AG09309 (cell line): ENCODE measurements at regions not wholly inside any gene's neighbourhood (a gene's known extent, or its start where the extent isn't known, plus 50 kb on each side); places are given as distances from the start of the nearest gene placed in this dataset.

Experiments used
- DNase-seq: peaks from one replicate; pipeline ENCODE4 v3.0.0-alpha.2; 2010; ENCODE audit warnings: low read depth
- H3K4me3 ChIP-seq: 2 replicates; pipeline ENCODE4 v1.5.1; 2011; ENCODE audit warnings: mild to moderate bottlenecking, low read depth, low read length, moderate library complexity; ENCODE audit not compliant: control insufficient read depth
- TF ChIP-seq, protein P1 (sequence below): IDR thresholded peaks from 2 replicates; pipeline ENCODE4 v1.5.1; 2011; ENCODE audit warnings: mild to moderate bottlenecking, low read depth, low read length, inconsistent platforms; ENCODE audit not compliant: insufficient read depth, control insufficient read depth; ENCODE audit errors: missing control alignments

DNA sequence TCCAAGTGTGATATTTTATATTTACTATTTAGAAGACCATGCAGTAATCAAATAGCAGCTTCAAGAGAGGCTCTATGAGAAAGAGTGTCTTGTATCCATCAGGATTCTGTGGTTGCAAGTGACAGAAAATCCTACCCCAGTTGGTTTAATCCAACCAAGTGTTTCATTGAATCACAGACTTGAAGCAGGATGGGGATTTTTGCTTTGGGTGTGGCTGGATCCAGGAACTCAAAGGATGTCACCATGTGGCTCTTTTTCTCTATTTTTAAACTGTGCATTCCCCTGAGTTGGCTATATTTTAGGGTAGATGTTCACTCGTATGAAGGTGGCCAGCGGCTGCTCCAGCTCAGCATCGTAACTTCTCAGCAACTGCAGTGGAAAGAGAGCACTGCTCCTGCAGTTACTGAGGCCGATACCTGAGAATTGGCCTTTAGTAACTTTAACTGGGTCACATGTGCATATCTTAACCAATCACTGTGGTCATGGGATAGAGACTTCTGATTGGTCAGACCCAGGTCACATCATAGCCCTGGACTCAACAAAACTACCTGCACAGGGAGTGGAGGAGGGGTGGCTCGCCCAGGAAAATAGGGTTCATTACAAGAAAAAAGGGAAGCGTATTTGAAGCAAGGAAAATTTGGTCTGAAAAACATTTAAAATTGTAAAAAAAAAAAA, 396.1 kb upstream of the SULF2 start:
- H3K4me3 ChIP-seq: no peak overlapping the region
- DNase-seq: no peak
- TF ChIP-seq, protein P1, sequence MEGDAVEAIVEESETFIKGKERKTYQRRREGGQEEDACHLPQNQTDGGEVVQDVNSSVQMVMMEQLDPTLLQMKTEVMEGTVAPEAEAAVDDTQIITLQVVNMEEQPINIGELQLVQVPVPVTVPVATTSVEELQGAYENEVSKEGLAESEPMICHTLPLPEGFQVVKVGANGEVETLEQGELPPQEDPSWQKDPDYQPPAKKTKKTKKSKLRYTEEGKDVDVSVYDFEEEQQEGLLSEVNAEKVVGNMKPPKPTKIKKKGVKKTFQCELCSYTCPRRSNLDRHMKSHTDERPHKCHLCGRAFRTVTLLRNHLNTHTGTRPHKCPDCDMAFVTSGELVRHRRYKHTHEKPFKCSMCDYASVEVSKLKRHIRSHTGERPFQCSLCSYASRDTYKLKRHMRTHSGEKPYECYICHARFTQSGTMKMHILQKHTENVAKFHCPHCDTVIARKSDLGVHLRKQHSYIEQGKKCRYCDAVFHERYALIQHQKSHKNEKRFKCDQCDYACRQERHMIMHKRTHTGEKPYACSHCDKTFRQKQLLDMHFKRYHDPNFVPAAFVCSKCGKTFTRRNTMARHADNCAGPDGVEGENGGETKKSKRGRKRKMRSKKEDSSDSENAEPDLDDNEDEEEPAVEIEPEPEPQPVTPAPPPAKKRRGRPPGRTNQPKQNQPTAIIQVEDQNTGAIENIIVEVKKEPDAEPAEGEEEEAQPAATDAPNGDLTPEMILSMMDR: no peak

DNA sequence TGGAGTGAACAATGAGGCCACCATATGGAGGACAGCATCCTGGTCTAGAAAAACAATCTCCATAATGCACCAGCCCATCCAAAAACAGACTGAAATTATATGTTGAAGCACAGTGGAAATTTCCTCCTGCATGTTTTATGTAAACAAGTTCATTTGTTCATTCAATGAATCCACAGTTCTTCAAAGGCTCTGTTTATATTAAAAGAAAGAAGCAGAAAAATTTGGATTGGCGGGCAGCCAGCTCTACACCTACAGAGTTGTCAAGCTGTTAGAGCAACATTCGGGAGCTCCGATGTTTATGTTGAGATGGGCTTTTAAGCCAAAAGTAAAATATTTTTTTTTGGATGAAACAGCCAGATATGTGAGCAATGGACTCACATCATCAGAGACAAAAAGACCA, 395.3 kb upstream of the SULF2 start:
- no peak overlapping the region for H3K4me3 ChIP-seq
- no peak for DNase-seq
- TF ChIP-seq, protein P1: no peak

DNA sequence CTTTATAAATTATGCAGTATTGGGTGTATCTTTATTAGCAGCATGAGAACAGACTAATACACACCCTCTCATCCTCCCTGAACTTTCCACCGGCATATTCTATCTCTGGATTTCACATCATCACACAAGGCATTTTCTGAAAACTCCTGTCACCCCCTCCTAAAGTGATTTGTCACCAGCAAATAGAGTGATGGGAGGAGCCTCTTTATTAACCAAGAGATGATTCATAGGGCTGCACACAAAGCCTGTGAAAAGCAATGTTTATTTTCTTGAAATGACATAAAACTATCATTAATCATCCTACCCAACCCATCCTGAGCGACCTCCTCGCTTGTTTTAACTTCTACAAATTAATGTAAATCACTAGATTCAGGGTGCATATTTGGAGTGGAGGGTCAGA, 394.7 kb upstream of the SULF2 start:
- DNase-seq: no peak
- TF ChIP-seq, protein P1: no peak
- H3K4me3 ChIP-seq: no peak overlapping the region

DNA sequence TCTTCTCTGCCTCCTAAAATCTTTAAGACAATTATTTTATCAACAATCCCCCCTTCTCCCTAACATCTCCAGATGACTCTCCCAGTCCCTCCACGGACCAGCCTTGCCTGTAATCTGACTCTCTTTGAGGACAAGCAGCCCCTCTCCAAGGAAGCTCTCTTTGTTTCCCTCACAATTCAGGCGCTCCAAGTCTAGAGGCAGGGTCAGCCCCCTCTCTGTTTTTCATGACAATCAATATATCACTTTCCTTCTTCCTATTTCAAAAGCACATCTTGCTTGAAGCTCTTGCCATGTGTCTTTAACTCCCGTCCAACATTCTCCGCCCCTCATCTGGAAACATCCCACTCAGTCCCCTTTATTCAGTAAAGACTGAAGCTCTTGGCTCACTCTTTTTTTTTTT, 393.4 kb upstream of the SULF2 start:
- TF ChIP-seq, protein P1: no peak
- no peak for DNase-seq
- no peak overlapping the region for H3K4me3 ChIP-seq

DNA sequence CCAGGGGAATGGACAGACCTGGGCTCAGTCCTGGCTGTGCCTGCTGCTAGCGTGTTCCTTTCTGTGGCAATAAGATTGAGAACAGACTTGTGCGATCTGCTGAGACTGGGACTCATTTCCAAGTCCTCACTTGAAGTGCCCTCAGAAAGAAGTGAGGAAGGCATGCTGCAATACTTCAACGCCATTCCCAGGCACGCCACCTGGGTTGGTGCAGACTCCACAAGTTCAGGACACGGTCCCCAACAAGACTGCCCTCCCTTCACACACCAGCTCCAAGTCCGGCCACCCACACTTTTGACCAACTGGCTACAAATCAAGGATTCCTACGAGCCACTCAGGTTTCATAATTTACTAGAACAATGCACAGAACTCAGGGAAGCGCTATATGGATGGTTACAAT, 391.8 kb upstream of the SULF2 start:
- TF ChIP-seq, protein P1: no peak
- no peak overlapping the region for H3K4me3 ChIP-seq
- no peak for DNase-seq

DNA sequence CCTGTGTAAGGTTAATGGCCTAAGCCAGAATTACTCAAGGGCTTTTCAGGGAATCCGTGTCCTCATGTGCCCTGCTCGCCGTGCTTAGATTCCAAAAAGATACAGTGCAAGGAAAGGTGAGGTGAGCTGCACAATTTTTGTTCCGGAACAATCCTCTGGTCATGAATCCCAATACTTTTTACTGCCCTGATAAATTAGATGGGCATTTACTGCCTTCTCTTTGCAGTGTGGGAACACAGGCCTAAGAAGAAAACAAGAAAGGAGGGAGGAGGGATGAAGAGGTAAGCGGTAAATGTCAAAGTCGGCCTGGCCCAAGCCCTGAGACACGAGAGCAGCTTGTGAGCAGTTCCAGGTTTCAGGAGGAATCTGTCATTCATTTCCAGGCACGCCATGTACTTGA, 390.9 kb upstream of the SULF2 start:
- TF ChIP-seq, protein P1: no peak
- no peak for DNase-seq
- H3K4me3 ChIP-seq: no peak overlapping the region
